SK-N-SH (cell line): ENCODE measurements at regions not wholly inside any gene's neighbourhood (a gene's known extent, or its start where the extent isn't known, plus 50 kb on each side); places are given as distances from the start of the nearest gene placed in this dataset.

Experiments used
- CTCF ChIA-PET: fragments of 300-600, 350-600 bp; formaldehyde crosslinking; extraction: SDS; loops from one replicate; lab custom pipeline; 2021; lab: Yijun Ruan, JAX
- POLR2A ChIA-PET: fragments of 350-600 bp; sonication (Branson Sonifier 250); formaldehyde crosslinking; extraction: SDS; loops from one replicate; lab custom pipeline; 2020; ENCODE audit warnings: antibody characterized with exemption, inconsistent platforms; lab: Yijun Ruan, JAX
- DNase-seq: peaks from one replicate; pipeline ENCODE4 v3.0.0; 2012
- H2AFZ ChIP-seq: fragments of 200-600 bp; sonication (generic); 2 replicates; pipeline ENCODE4 v1.8.1; 2016; ENCODE audit warnings: antibody characterized with exemption, mild to moderate bottlenecking, low read depth
- H3F3A ChIP-seq: fragments of 200-600 bp; sonication (generic); replicated peaks from 2 replicates; pipeline ENCODE3; 2016; ENCODE audit warnings: antibody characterized with exemption, mild to moderate bottlenecking; ENCODE audit not compliant: insufficient read depth
- H3K27ac ChIP-seq, 2 experiments: fragments of 200-500 bp in 1 of 2; fragments of 200-600 bp in 1 of 2; sonication (Bioruptor generic) in 1 of 2; sonication (generic), shearing (Covaris generic) in 1 of 2; 2 replicates each; pipeline versions ENCODE4 v1.5.1 to v1.6.1; 2014 to 2016; ENCODE audit warnings: low read depth in 2 of 2, inconsistent platforms in 1 of 2, low read length in 1 of 2, mild to moderate bottlenecking in 1 of 2, mixed read lengths in 1 of 2
- H3K27me3 ChIP-seq: fragments of 200-600 bp; sonication (generic), shearing (Covaris generic); 2 replicates; pipeline ENCODE4 v1.6.1; 2016; ENCODE audit warnings: mixed run types; ENCODE audit not compliant: insufficient read depth
- H3K36me3 ChIP-seq, 2 experiments: fragments of 200-500 bp in 1 of 2; fragments of 200-600 bp in 1 of 2; sonication (Bioruptor generic) in 1 of 2; sonication (generic) in 1 of 2; replicated peaks in 1 of 2; 2 replicates each; pipeline versions ENCODE3 to v1.5.1; 2014 to 2016; ENCODE audit warnings: low read length in 1 of 2, mild to moderate bottlenecking in 1 of 2; ENCODE audit not compliant: insufficient read depth in 2 of 2, control insufficient read depth in 1 of 2
- H3K4me1 ChIP-seq, 2 experiments: fragments of 200-500 bp in 1 of 2; fragments of 200-600 bp in 1 of 2; sonication (Bioruptor generic) in 1 of 2; sonication (generic), shearing (Covaris generic) in 1 of 2; 2 replicates each; pipeline versions ENCODE4 v1.5.1 to v1.6.1; 2014 to 2016; ENCODE audit warnings: low read depth in 1 of 2, low read length in 1 of 2, mixed run types in 1 of 2; ENCODE audit not compliant: insufficient read depth in 2 of 2, control insufficient read depth in 1 of 2
- H3K4me2 ChIP-seq: fragments of 200-600 bp; sonication (generic), shearing (Covaris generic); 2 replicates; pipeline ENCODE4 v1.6.1; 2017; ENCODE audit warnings: mixed run types
- H3K4me3 ChIP-seq, 2 experiments: fragments of 200-500 bp in 1 of 2; fragments of 200-600 bp in 1 of 2; sonication (Bioruptor generic) in 1 of 2; sonication (generic), shearing (Covaris generic) in 1 of 2; 2 replicates each; pipeline versions ENCODE4 v1.5.1 to v1.8.1; 2014 to 2016; ENCODE audit warnings: low read depth in 2 of 2, inconsistent platforms in 1 of 2, low read length in 1 of 2, mild to moderate bottlenecking in 1 of 2, mixed read lengths in 1 of 2, moderate library complexity in 1 of 2
- H3K79me2 ChIP-seq: fragments of 200-600 bp; sonication (generic); 2 replicates; pipeline ENCODE4 v1.8.1; 2017; ENCODE audit warnings: mild to moderate bottlenecking; ENCODE audit not compliant: insufficient read depth
- H3K9ac ChIP-seq: fragments of 200-600 bp; sonication (generic); 2 replicates; pipeline ENCODE4 v1.6.1; 2017; ENCODE audit warnings: mixed run types
- H3K9me2 ChIP-seq: fragments of 200-600 bp; sonication (generic); 2 replicates; pipeline ENCODE4 v1.6.1; 2017; ENCODE audit warnings: mixed run types
- H3K9me3 ChIP-seq: fragments of 200-600 bp; sonication (generic); 2 replicates; pipeline ENCODE4 v1.6.1; 2017; ENCODE audit warnings: mixed run types, mild to moderate bottlenecking, moderate library complexity
- H4K20me1 ChIP-seq: fragments of 200-600 bp; sonication (generic); 2 replicates; pipeline ENCODE4 v1.6.1; 2017; ENCODE audit warnings: mild to moderate bottlenecking, mixed run types; ENCODE audit not compliant: insufficient read depth
- CHD2 ChIP-seq: fragments of 150-350 bp; IDR thresholded peaks from 2 replicates; pipeline ENCODE4 v1.6.1; 2018; ENCODE audit warnings: low read length; ENCODE audit not compliant: partially characterized antibody
- FOXM1 ChIP-seq: IDR thresholded peaks from 2 replicates; pipeline ENCODE4 v1.4.0; 2012; ENCODE audit warnings: low read depth, mild to moderate bottlenecking
- GATA2 ChIP-seq: sonication (generic); formaldehyde crosslinking; IDR thresholded peaks from 2 replicates; pipeline ENCODE4 v1.5.0; 2020; ENCODE audit warnings: mild to moderate bottlenecking, missing genetic modification reagents
- RAD21 ChIP-seq: IDR thresholded peaks from 2 replicates; pipeline ENCODE4 v1.6.1; 2012; ENCODE audit warnings: mild to moderate bottlenecking, low read length
- RXRA ChIP-seq: IDR thresholded peaks from 2 replicates; pipeline ENCODE4 v1.4.0; 2012; ENCODE audit warnings: low read depth, mild to moderate bottlenecking, borderline replicate concordance
- SIN3A ChIP-seq: IDR thresholded peaks from 2 replicates; pipeline ENCODE4 v1.6.1; 2012; ENCODE audit warnings: low read depth, mild to moderate bottlenecking, low read length, moderate library complexity, borderline replicate concordance
- SMC3 ChIP-seq: IDR thresholded peaks from 2 replicates; pipeline ENCODE4 v1.6.1; 2012; ENCODE audit warnings: low read depth, low read length, improper control_type of control experiment
- TAF1 ChIP-seq: IDR thresholded peaks from 2 replicates; pipeline ENCODE4 v1.6.1; 2012; ENCODE audit warnings: low read depth, mild to moderate bottlenecking, low read length, moderate library complexity, borderline replicate concordance
- WGBS: methylation state at CpG from one replicate; pipeline ENCODE4 v1.1.6; 2017; ENCODE audit warnings: low lambda C conversion rate; 5-methylcytosine and 5-hydroxymethylcytosine counted together
- TF ChIP-seq, protein P1 (sequence below): fragments of 150-350 bp; IDR thresholded peaks from 2 replicates; pipeline ENCODE4 v1.6.1; 2016; ENCODE audit warnings: mild to moderate bottlenecking, low read depth, low read length
- TF ChIP-seq, protein P2 (sequence below): fragments of 150-350 bp; IDR thresholded peaks from 2 replicates; pipeline ENCODE4 v1.6.1; 2017; ENCODE audit warnings: antibody characterized with exemption, low read length, low read depth, borderline replicate concordance
- TF ChIP-seq, protein P3 (sequence below): IDR thresholded peaks from 2 replicates; pipeline ENCODE4 v1.4.0; 2012; ENCODE audit warnings: low read depth, borderline replicate concordance

DNA sequence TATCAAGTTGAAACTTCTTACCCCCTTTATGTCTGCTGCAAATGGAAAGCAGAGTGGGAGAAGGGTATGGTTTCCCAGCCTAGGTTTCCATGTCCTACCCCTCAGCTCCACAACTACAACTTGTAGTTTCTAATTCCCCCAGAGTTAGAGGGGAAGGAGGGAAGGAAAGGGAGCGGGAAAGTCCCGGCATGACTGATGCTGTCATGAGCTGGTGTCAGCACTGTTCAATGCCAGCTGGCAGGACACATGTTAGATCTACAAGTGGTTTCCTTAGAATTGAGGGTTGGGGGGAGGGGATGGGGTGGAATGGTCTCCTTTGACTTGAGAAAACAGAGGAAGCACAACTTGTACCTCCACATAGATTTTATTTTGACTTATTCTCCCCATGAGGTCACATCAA is 194.0 kb downstream of the MBD2 start:
- no peaks in the 10 kb centered on the region; the same call in 1 of the 2 replicates for H3K9me2 ChIP-seq
- no peak overlapping the region for H3K4me3 ChIP-seq
- POLR2A ChIA-PET: no interaction called here
- H3K27me3 ChIP-seq: no peaks in the 10 kb centered on the region
- CTCF ChIA-PET: interaction anchor here (1.2 kb wide), 1 partner anchor 10 kb away, joined by 3 read pairs; no protein-coding TSS in a partner anchor
- H3K9ac ChIP-seq: no peak overlapping the region
- 76% methylated on average over 2 of the region's 2 CpGs for WGBS
- no peaks in the 10 kb centered on the region for H3K36me3 ChIP-seq
- no peaks in the 10 kb centered on the region for H3K79me2 ChIP-seq
- H3K4me1 ChIP-seq: no peaks in the 10 kb centered on the region
- H4K20me1 ChIP-seq: no peaks in the 10 kb centered on the region
- DNase-seq: no peak
- no peak overlapping the region for H2AFZ ChIP-seq
- no peak for TF ChIP-seq RXRA
- TF ChIP-seq, protein P1, sequence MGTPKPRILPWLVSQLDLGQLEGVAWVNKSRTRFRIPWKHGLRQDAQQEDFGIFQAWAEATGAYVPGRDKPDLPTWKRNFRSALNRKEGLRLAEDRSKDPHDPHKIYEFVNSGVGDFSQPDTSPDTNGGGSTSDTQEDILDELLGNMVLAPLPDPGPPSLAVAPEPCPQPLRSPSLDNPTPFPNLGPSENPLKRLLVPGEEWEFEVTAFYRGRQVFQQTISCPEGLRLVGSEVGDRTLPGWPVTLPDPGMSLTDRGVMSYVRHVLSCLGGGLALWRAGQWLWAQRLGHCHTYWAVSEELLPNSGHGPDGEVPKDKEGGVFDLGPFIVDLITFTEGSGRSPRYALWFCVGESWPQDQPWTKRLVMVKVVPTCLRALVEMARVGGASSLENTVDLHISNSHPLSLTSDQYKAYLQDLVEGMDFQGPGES: no peak
- no peaks in the 10 kb centered on the region for H3F3A ChIP-seq
- H3K27ac ChIP-seq: no peak overlapping the region
- no peak overlapping the region for H3K4me2 ChIP-seq
- no peaks in the 10 kb centered on the region for H3K9me3 ChIP-seq

DNA sequence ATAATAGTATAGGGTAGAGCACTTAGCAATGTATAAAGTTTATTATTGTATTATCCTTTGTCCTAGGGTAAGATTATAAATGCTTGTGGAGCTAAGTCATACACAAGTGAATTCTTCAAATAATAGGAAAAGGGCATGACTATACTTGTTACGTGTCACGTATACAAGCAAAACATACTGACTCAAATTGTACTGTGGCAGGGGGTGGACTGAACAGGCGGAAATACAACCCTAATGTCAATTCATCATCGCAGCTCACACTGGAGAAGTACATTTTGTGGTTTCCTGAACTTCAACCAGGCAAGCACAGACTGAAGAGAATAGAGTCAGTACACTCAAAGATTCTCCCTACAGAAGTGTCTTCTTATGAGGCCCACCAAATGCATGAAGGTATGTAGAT is 201.0 kb downstream of the MBD2 start:
- TF ChIP-seq FOXM1: no peak
- no peak for TF ChIP-seq GATA2 (CRISPR knock-in tag)
- TF ChIP-seq, protein P2, sequence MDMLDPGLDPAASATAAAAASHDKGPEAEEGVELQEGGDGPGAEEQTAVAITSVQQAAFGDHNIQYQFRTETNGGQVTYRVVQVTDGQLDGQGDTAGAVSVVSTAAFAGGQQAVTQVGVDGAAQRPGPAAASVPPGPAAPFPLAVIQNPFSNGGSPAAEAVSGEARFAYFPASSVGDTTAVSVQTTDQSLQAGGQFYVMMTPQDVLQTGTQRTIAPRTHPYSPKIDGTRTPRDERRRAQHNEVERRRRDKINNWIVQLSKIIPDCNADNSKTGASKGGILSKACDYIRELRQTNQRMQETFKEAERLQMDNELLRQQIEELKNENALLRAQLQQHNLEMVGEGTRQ: no peak
- no peak for TF ChIP-seq RAD21
- TF ChIP-seq SMC3: no peak
- no peak for TF ChIP-seq TAF1
- no peak for TF ChIP-seq SIN3A
- TF ChIP-seq, protein P3, sequence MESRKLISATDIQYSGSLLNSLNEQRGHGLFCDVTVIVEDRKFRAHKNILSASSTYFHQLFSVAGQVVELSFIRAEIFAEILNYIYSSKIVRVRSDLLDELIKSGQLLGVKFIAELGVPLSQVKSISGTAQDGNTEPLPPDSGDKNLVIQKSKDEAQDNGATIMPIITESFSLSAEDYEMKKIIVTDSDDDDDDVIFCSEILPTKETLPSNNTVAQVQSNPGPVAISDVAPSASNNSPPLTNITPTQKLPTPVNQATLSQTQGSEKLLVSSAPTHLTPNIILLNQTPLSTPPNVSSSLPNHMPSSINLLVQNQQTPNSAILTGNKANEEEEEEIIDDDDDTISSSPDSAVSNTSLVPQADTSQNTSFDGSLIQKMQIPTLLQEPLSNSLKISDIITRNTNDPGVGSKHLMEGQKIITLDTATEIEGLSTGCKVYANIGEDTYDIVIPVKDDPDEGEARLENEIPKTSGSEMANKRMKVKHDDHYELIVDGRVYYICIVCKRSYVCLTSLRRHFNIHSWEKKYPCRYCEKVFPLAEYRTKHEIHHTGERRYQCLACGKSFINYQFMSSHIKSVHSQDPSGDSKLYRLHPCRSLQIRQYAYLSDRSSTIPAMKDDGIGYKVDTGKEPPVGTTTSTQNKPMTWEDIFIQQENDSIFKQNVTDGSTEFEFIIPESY: no peak
- TF ChIP-seq CHD2: no peak
- Histone ChIP-seq H3K4me3 (no peak overlapping the region), H3K9ac (no peak overlapping the region), H4K20me1 (no peaks in the 10 kb centered on the region), H3K27me3 (no peaks in the 10 kb centered on the region), H3K79me2 (no peaks in the 10 kb centered on the region), H3F3A (no peaks in the 10 kb centered on the region), H3K9me3 (no peaks in the 10 kb centered on the region), H2AFZ (no peak overlapping the region), H3K27ac (no peak overlapping the region), H3K36me3 (no peaks in the 10 kb centered on the region), H3K4me1 (no peaks in the 10 kb centered on the region), H3K9me2 (no peaks in the 10 kb centered on the region), H3K4me2 (no peak overlapping the region)
- DNase-seq: no peak
- ChIA-PET POLR2A (no interaction called here), CTCF (no interaction called here)
- 43% methylated on average over 4 of the region's 4 CpGs for WGBS
